ENCODE measurements at regions not wholly inside any gene's neighbourhood (a gene's known extent, or its start where the extent isn't known, plus 50 kb on each side); places are given as distances from the start of the nearest gene placed in this dataset.
"Not testable (repeated sequence)": the region's sequence is repeated elsewhere in the genome, so short reads cannot be mapped to it uniquely, and the experiment has no call there.

GRCh38 chr6:48397887-48398286 lies 286.9 kb upstream of the PTCHD4 start:
- intact Hi-C loops (cut with DNase I), result no loop called here

GRCh38 chr6:48389146-48390043 lies 278.4 kb upstream of the PTCHD4 start:
- TF ChIP-seq, protein P1, sequence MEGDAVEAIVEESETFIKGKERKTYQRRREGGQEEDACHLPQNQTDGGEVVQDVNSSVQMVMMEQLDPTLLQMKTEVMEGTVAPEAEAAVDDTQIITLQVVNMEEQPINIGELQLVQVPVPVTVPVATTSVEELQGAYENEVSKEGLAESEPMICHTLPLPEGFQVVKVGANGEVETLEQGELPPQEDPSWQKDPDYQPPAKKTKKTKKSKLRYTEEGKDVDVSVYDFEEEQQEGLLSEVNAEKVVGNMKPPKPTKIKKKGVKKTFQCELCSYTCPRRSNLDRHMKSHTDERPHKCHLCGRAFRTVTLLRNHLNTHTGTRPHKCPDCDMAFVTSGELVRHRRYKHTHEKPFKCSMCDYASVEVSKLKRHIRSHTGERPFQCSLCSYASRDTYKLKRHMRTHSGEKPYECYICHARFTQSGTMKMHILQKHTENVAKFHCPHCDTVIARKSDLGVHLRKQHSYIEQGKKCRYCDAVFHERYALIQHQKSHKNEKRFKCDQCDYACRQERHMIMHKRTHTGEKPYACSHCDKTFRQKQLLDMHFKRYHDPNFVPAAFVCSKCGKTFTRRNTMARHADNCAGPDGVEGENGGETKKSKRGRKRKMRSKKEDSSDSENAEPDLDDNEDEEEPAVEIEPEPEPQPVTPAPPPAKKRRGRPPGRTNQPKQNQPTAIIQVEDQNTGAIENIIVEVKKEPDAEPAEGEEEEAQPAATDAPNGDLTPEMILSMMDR (IDR thresholded peaks at IDR 0.05), result no peak
- no peak for TF ChIP-seq POLR2A (IDR thresholded peaks at IDR 0.05)
- 71 to 94% methylated on average over 2 to 3 of the region's 4 CpGs for WGBS, 2 donors
- H3K9me3 ChIP-seq, result no peaks in the 10 kb centered on the region
- H3K27ac ChIP-seq, result no peak overlapping the region
- intact Hi-C loops (cut with DNase I), result no loop called here
- no peak overlapping the region for H3K4me3 ChIP-seq
- H3K36me3 ChIP-seq, result no peaks in the 10 kb centered on the region
- no peak for DNase-seq
- H3K27me3 ChIP-seq, result no peaks in the 10 kb centered on the region
- H3K4me1 ChIP-seq, result no peaks in the 10 kb centered on the region

More at GRCh38 chr6:48397887-48398286, 286.9 kb upstream of the PTCHD4 start:
- Histone ChIP-seq H3K4me1 (peaks cover 0 to 9% (median 0%) of the 10 kb centered on the region in 3 donors), H3K4me3 (no peak overlapping the region), H3K9me3 (no peaks in the 10 kb centered on the region), H3K36me3 (no peaks in the 10 kb centered on the region), H3K27me3 (no peaks in the 10 kb centered on the region), H3K27ac (peak overlapping the region in 2 of 4 donors; percentile 33 to 58)
- TF ChIP-seq, protein P1 (IDR thresholded peaks at IDR 0.05), result no peak
- TF ChIP-seq POLR2A (IDR thresholded peaks at IDR 0.05), result no peak
- DNase-seq, result no peak

DNA sequence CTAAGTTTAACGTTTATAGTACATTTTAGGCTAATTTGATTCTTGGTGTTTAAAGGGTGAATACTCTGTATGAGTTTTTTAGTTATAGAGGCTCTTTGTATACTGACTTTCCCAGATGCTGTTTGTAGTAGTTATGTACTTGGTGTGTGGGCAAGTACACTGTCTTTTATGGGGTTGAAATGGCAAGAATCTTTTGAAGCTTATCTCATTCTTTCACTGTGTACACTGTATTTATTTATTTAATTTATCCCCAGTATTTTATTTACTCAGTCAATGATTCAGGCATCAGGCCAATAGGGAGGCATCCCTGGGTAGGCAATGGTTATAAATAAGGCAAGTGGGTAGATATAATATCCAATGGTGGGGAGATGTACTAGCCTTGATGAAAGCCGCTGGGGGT lies 277.0 kb upstream of the PTCHD4 start:
- TF ChIP-seq, protein P1 (IDR thresholded peaks at IDR 0.05), result no peak
- no peak for TF ChIP-seq POLR2A (IDR thresholded peaks at IDR 0.05)
- Histone ChIP-seq H3K4me3 (no peak overlapping the region), H3K36me3 (no peaks in the 10 kb centered on the region), H3K9me3 (no peaks in the 10 kb centered on the region), H3K4me1 (no peaks in the 10 kb centered on the region), H3K27me3 (no peaks in the 10 kb centered on the region), H3K27ac (no peak overlapping the region)
- WGBS, 2 donors, result 77 to 80% methylated on average over 2 of the region's 2 CpGs
- no peak for DNase-seq
- intact Hi-C loops (cut with DNase I), result no loop called here

GRCh38 chr6:48378884-48379407 lies 267.9 kb upstream of the PTCHD4 start:
- Histone ChIP-seq H3K36me3 (no peaks in the 10 kb centered on the region), H3K27ac (peak overlapping the region in 2 of 4 donors; percentile 54 to 62), H3K4me3 (no peak overlapping the region), H3K9me3 (no peaks in the 10 kb centered on the region), H3K27me3 (no peaks in the 10 kb centered on the region), H3K4me1 (peaks cover 0 to 12% (median 0%) of the 10 kb centered on the region in 3 donors)
- intact Hi-C loops (cut with DNase I), result no loop called here
- DNase-seq, result no peak
- no peak for TF ChIP-seq POLR2A (IDR thresholded peaks at IDR 0.05)
- TF ChIP-seq, protein P1 (IDR thresholded peaks at IDR 0.05), result no peak

- peaks cover 0 to 12% (median 0%) of the 10 kb centered on the region in 3 donors for H3K4me1 ChIP-seq
- no peaks in the 10 kb centered on the region for H3K27me3 ChIP-seq
- H3K27ac ChIP-seq, result no peak overlapping the region
- DNase-seq, result no peak
- H3K4me3 ChIP-seq, result no peak overlapping the region
- WGBS, 2 donors, result 45 to 81% methylated on average over 3 of the region's 3 CpGs
- TF ChIP-seq, protein P1 (IDR thresholded peaks at IDR 0.05), result no peak
- no peak for TF ChIP-seq POLR2A (IDR thresholded peaks at IDR 0.05)
- intact Hi-C loops (cut with DNase I), result no loop called here
- H3K9me3 ChIP-seq, result no peaks in the 10 kb centered on the region
- H3K36me3 ChIP-seq, result no peaks in the 10 kb centered on the region
Observed at GRCh38 chr6:48377115-48377514, 266.1 kb upstream of the PTCHD4 start.

GRCh38 chr6:48371226-48371625 lies 260.2 kb upstream of the PTCHD4 start:
- DNase-seq; intact Hi-C loops (cut with DNase I); H3K27me3 ChIP-seq; H3K4me1 ChIP-seq; H3K4me3 ChIP-seq; H3K27ac ChIP-seq; H3K36me3 ChIP-seq; H3K9me3 ChIP-seq: not testable (repeated sequence)
- WGBS, 2 donors, result no CpG with 5 or more reads among the region's 34 CpGs
